ENCODE measurements at regions not wholly inside any gene's neighbourhood (a gene's known extent, or its start where the extent isn't known, plus 50 kb on each side); places are given as distances from the start of the nearest gene placed in this dataset.
"Not testable (repeated sequence)": the region's sequence is repeated elsewhere in the genome, so short reads cannot be mapped to it uniquely, and the experiment has no call there.

- TF ChIP-seq CTCF (IDR thresholded peaks at IDR 0.05) (no peak), ZFX (IDR thresholded peaks at IDR 0.05; ENCODE audit: borderline replicate concordance) (no peak)
- H3K27ac ChIP-seq = no peak overlapping the region
These were observed 132.3 kb downstream of the HNRNPD start for GRCh38 chr4:82241534-82241933.

- no peak for TF ChIP-seq ZFX (IDR thresholded peaks at IDR 0.05; ENCODE audit: borderline replicate concordance)
- no peak for TF ChIP-seq CTCF (IDR thresholded peaks at IDR 0.05)
- no peak overlapping the region for H3K27ac ChIP-seq
These were observed 133.4 kb downstream of the HNRNPD start for GRCh38 chr4:82240410-82240809.

- not testable (repeated sequence) for H3K27ac ChIP-seq
These were observed 136.6 kb downstream of the HNRNPD start for GRCh38 chr4:82237142-82237541.

GRCh38 chr4:82235346-82235745 is 138.4 kb downstream of the HNRNPD start:
- TF ChIP-seq ZFX (IDR thresholded peaks at IDR 0.05; ENCODE audit: borderline replicate concordance) (no peak), CTCF (IDR thresholded peaks at IDR 0.05) (no peak)
- H3K27ac ChIP-seq = no peak overlapping the region

- no peak overlapping the region for H3K27ac ChIP-seq
- TF ChIP-seq ZFX (IDR thresholded peaks at IDR 0.05; ENCODE audit: borderline replicate concordance) (no peak), CTCF (IDR thresholded peaks at IDR 0.05) (no peak)
These were observed 140.9 kb downstream of the HNRNPD start for GRCh38 chr4:82232891-82233290.

GRCh38 chr4:82231806-82232205 is 142.0 kb downstream of the HNRNPD start:
- TF ChIP-seq ZFX (IDR thresholded peaks at IDR 0.05; ENCODE audit: borderline replicate concordance) (no peak), CTCF (IDR thresholded peaks at IDR 0.05) (no peak)
- no peak overlapping the region for H3K27ac ChIP-seq

- H3K27ac ChIP-seq = no peak overlapping the region
- TF ChIP-seq CTCF (IDR thresholded peaks at IDR 0.05) (no peak), ZFX (IDR thresholded peaks at IDR 0.05; ENCODE audit: borderline replicate concordance) (no peak)
These were observed 143.5 kb downstream of the HNRNPD start for GRCh38 chr4:82230306-82230705.

- no peak overlapping the region for H3K27ac ChIP-seq
- TF ChIP-seq ZFX (IDR thresholded peaks at IDR 0.05; ENCODE audit: borderline replicate concordance) (no peak), CTCF (IDR thresholded peaks at IDR 0.05) (no peak)
These were observed 148.8 kb downstream of the HNRNPD start for GRCh38 chr4:82225030-82225429.

Measured in 22Rv1 (cell line).